Epithelial cell of prostate (primary cell): ENCODE measurements at regions not wholly inside any gene's neighbourhood (a gene's known extent, or its start where the extent isn't known, plus 50 kb on each side); places are given as distances from the start of the nearest gene placed in this dataset.

ENCODE experiments used
- DNase-seq: peaks from one replicate; pipeline ENCODE4 v3.0.0-alpha.2; 2011; ENCODE audit warnings: low read depth, low spot score
- H3K27ac ChIP-seq: fragments of 450-650 bp; 2 replicates; pipeline ENCODE4 v1.5.1; 2017; ENCODE audit warnings: mild to moderate bottlenecking

DNA sequence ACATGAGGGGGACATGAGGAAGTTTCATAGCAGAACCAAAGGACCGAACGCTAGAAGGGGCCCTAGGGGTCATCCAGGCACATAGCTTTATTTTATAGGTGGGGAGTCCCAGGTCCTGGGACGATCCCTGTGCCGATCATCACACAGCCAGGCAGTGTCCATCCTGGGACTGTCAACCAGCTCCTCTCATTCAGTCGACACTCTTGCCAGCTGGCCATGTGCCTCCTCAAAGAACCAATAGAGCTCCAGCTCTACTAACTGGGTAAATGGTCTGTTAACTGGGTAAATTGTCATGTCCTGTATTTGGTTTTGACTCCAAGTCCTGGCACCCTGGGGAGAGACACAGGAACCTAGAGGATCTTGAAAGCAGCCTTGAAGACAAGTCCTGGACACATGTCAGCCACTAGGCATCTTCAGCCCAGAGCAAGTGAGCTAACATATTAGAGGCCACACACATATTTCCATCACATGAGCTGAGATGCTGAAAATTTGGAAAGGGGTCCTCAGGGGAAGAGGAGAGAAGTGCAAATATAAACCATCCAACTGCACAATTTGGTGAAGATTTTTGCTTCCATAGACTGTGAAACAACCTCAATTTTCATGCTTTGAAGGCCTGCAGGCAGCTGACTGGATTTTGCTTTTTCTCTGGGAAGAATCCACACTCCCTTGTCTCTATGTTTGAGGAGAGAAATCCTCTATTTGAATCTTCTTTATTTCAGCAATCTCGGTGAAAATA lies 361.1 kb upstream of the SLC14A2 start:
- DNase-seq, result no peak
- H3K27ac ChIP-seq, result no peak overlapping the region

DNA sequence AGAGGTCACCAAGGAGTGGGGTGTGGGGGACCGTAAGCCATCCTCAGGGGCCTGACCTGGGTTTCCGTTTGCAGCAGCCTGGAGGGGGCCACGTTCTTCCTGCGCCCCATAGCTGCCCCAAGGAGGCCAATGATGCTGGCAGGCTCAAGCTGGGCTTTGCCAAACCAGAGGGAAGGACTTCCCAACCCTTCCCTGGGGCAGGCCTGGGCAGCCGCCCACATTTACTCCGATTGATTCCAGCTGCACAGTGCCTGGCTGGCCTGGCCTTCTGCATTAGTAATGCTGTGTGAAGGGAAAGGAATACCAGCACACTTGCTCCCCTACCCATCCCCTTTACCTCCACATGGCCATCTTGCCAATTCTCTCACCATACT lies 360.6 kb upstream of the SLC14A2 start:
- DNase-seq, result no peak
- no peak overlapping the region for H3K27ac ChIP-seq

DNA sequence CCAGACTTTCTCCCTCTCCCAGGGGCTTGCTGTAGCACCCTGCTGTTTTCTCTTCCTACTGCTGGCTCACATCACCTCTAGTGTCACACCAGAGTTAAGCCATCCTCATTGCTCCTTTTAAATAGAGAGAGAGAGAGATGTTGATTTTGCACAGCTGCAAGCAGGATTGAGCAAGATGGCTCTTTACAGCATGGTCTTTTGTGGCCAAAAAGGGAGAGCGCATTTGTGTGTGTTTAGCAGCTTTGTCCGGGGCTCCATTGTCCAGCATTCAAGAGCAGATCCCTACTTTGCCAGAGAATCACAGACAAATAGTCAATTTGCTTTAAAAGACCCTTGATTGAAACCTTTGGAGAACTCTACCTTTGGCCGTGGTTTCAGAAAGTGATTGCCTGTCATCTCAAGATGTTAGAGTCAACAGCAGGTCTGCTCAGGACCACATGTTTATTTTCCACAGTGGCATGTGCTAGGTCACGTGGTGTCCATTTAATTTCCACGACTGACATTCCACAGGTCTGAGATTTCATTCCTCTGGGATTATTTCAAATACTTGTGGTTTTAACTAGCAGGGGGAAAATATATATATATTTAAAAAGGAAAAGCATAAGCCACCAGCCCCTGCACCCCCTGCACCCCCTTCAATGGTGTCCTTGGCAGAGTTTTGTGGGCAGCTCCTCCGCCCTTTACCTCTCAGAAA lies 359.9 kb upstream of the SLC14A2 start:
- H3K27ac ChIP-seq, result no peak overlapping the region
- DNase-seq, result no peak

DNA sequence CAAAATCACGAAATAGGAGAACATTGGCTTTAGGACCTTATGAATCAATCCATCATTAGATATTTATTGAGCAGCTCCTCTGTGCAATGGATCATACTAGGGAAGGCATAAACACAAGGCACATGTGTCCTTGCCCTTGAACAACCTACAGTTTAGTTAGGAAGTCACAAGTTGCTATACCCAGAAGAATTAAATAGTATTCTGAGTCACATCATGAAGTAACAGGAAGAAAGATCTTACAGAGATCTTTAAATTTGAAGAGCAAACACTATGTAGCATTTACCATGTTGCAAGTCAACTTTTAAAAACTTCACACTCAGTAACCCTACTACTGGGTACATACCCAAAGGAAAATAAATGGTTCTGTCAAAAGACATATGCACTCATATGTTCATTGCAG lies 355.2 kb upstream of the SLC14A2 start:
- no peak for DNase-seq
- no peak overlapping the region for H3K27ac ChIP-seq

DNA sequence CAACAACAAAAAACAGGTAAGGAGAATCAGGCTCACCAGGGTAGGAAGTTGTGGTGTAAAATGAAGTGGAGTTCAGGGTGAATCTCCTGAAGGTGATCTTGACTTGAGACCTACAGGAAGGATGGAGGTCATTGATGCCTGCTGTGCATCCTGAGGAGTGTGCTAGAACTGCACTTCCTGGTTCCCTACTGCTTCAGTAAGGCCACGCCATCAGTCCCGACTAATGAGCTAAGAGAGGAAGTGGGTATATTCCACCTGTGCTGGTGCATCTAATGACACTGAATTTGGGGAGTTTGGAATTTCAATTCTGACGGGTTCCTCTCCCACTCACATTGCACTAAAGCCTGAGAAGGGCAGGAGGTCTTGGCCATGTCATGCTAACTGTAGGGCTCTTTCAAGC lies 349.3 kb upstream of the SLC14A2 start:
- no peak for DNase-seq
- H3K27ac ChIP-seq, result no peak overlapping the region

DNA sequence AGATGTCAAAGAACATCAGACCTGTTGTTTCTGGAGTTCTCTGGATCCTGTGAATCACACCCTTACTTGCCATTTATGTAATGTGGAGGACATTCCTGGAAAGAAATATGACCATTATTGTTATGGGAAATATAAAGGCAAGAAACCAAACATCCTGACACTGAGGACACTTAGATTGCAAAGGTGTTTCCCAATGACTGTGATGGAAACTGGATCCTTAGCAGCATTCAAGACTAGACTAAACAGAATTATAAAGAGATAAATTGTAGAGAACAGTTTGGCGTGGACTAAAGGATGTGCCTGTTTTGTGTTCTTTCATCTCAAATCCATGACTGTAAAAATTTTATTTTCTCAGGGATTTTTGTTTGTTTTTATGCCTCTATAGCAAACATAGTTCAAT lies 347.7 kb upstream of the SLC14A2 start:
- no peak for DNase-seq
- H3K27ac ChIP-seq, result no peak overlapping the region

DNA sequence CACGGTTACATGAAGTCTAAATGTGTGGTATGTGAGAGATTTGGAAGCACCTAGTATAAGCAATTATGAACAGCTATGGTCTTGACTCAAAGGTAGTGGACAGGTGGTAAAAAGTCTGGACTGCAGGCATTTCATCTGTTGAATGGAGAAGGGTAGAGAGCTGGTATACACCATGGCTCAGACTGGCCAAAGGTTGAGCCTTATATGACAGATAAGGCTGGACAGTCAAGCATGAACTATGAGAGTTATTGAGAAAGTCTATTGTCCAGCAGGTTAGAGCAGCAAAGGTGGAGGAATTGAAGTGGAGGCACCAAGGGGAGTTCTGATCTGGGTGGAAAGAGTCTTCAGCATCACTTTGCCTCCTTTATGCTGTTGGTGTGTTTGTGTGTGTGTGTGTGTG lies 346.7 kb upstream of the SLC14A2 start:
- no peak overlapping the region for H3K27ac ChIP-seq
- DNase-seq, result no peak

DNA sequence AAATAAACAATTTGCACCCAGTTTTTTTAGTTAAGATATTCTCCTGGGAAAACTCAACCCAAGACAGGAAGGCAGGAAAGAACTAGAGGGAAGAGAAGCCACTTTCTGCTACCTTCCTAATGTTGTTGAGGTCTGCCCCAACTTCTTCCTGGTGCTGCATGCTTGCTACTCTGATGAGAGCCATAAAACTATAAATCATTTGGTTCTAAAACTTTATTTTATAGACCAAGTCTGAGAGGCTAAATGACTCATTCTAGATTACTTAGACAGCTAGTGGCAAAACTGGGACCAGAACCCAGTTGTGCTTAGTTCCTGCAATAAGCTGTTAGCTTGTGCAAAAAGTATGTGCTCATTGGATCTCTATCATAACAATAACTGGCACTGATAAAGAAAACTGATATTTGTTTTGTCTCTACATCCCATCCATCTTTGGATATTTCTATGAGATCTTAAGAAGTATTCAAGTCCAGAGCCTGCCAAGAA lies 344.9 kb upstream of the SLC14A2 start:
- no peak overlapping the region for H3K27ac ChIP-seq
- DNase-seq, result no peak

DNA sequence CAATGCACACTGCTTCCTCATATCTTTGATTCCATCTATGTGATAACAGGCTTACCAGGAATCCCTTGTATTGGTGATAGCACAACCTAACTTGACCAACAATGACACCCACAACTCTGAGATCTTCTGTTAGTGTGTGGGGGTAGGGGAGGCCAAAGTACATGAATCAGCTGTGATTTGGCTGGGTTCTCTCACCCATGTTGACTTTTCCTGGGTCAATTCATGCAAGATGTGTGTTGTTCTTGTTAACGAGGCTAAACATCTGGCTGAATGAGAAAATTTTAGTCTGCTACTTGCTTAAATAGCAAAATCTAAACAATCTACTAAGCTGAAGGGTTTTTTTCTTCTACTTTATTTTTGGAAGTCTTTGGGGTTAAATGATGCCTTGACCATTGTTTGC lies 341.2 kb upstream of the SLC14A2 start:
- H3K27ac ChIP-seq, result no peak overlapping the region
- no peak for DNase-seq

DNA sequence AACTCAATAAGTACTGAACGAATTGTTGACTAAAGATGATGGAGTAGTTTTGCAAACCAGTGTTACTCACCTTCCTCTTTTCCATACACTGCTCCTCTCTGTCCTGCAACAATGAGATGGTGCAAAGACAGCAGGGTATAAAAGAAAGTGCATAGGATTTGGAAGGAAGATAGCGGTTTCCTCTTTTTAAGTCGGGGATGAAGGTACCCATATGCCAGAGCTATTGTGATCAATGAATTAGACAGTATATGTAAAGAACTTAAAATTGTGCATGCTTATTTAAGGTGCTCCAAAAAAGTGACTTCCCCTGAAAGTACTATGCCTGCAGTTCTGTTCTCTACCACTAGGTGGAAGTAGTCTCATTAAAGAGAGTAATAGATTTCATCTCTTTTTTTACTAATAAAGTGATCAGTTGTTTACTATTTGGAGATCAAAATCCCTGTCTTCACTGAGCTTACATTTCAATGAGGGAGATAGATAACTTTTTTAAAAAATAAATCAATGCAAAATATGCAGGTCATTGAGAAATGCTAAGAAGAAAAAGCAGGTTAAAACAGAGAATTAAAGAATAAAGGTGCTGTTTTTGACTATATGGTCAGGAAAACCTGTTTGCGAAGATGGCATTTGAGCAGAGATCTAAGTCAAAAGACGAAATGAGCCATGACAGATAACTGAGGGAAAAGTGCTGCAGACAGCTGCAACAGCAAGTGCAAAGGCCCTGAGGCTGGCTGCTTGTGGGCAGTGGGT lies 339.7 kb upstream of the SLC14A2 start:
- no peak overlapping the region for H3K27ac ChIP-seq
- no peak for DNase-seq

DNA sequence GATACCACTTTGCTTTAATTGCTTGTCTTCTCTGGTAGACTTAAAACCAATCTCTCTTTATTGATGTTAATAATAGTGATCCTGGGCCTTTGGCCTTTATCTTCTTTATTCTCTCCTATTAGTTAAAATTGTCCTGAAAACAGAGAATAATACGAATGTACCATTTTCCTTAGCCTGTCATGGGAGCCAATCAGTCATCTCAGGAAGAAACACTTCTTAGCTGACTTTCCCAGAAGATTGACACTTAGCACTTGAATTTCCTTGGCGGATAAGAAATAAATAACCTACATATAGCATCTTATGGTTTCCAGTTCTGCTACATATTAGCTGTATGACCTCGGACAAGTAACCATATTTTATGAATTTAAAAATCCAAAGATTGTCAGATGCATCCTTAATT lies 338.4 kb upstream of the SLC14A2 start:
- no peak overlapping the region for H3K27ac ChIP-seq
- DNase-seq, result no peak

DNA sequence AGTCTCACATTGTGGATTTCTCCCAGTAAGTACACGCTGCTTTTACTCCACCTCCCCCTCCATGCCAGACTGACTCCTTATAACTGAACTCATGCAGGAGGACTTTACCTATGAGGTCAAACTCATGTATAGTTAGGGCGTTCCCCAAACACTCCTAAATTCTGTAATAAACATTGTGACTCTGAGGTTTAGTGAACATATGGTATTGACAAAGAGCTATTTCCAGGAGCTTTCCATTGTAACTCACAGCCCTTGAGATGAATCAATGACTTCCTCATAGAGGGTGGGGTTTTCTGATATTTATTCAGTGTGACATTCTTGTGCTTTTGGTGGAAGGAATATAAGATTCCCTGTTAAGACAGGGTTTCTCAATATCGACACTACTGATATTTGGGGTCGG lies 337.4 kb upstream of the SLC14A2 start:
- no peak for DNase-seq

DNA sequence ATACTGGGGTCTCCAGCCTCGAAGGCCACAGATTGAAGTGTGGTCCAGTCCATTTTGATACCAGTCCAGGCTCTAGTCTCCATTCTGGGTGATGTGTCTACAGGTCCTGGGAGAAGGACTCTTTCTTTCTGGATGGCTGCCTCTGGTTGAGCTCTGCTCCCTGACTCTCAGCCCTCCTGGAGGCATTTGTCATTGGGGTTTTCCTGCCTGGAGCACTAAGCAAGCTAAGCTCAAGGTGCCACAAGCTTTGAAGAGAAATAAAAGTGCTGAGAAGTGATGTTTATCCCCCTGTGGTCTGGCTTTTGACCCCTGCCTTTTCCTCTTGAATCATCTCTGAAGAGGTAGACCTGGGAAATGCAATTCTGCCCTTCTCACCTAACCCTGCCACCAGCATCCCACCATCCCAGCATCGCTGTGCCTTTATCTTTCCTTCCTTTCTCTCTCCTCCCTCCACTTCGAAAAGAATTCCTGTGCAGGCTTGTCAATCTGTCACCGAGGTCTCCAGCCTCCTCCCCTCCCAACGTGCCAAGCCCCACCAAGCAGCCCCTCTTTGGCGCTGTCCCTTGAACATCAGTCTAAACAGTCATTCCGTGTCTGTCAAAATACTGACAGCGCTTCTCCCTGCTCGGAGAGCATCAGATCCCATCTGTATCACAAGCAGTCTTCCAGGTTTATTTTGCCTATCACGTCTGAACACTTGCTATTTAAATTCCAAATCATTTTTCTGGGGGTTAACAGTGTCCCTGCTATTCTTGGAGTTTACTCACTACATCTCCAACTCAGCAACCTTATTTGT lies 334.6 kb upstream of the SLC14A2 start:
- no peak for DNase-seq
- H3K27ac ChIP-seq, result no peak overlapping the region

More for the DNA sequence above, 337.4 kb upstream of the SLC14A2 start:
- H3K27ac ChIP-seq, result no peak overlapping the region

DNA sequence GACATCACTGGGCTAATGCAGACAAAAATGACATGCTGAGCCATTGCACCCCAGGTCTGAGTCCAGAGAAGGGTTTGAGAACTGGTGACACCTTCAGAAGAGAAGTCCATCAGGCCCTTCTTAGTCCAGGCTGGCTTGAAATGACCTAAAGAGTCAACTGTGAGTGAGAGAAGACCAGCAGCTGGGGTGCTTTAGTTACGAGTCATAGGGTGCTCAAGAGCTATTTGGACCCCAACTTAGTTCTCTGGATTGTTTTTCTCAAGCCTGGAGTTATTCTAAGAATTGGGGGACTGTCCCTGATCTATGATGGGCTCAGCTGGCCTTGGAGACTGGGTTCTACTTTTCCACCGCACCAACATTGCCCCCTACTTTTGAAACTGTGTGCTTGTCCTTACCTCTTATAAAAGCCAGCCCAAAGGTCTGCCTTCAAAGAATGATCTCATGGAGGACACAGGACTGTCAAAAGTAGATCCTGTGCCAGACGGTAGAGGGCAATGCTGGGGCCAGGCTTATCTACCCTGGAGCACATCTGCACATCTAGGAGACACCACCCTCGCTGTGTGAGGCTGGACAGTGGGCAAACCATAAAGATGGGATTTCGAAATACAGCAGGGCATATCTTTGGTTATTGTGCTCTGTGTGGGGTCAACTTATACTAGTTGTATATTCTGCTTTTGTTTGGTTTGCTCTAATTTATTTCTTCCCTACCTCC lies 333.0 kb upstream of the SLC14A2 start:
- H3K27ac ChIP-seq, result no peak overlapping the region
- no peak for DNase-seq

DNA sequence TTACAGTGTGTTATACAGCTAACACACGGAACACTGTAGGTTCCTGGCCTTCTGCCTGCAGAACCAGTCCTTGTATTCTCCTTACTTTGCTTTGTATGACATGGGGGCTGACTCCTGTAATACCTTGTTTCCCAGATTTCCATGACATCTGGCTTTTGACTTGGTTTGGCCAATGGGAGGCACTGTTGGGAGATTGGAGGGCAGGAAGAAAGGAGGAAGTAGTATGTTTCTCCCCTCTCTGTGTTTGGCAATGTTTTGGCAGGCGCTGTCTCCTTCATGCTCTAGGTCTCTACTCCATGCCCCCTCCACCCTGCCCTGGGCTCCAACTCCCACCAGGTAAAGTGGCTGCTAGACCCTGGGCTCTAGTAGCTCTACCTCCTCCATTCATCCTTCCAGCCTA lies 331.1 kb upstream of the SLC14A2 start:
- no peak overlapping the region for H3K27ac ChIP-seq
- DNase-seq, result no peak

DNA sequence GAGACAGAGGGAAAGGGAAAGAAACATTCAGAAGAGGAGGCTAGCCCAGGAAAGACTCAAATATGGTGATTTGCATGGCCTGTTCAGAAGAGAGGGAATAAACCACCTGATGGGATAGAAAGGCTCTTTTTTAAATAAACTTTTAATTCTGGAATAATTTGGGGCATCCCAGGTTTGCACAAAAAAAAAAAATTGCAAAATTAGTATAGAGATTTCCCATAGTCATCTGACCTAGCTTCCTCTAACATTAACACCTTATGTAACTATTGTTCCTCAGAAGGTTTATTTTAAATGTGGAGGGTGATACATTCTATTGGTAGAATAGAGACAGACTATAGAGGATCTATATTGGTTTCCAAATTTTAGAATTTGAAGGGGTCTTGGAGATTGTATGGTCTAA lies 330.4 kb upstream of the SLC14A2 start:
- DNase-seq, result no peak
- no peak overlapping the region for H3K27ac ChIP-seq

DNA sequence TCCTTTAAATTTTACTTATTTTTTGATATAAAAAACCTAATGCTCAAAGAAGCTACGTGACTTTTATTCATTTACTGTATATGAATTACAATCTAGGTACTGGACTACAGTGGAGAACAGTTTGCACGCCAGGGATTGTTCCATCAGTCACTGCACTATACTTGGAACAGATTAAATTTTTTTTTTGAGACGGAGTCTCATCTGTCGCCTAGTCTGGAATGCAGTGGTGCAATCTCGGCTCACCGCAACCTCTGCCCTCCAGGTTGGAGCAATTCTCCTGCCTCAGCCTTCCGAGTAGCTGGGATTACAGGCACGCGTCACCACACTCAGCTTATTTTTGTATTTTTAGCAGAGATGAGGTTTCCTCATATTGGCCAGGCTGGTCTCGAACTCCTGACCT lies 330.0 kb upstream of the SLC14A2 start:
- H3K27ac ChIP-seq, result no peak overlapping the region
- no peak for DNase-seq

DNA sequence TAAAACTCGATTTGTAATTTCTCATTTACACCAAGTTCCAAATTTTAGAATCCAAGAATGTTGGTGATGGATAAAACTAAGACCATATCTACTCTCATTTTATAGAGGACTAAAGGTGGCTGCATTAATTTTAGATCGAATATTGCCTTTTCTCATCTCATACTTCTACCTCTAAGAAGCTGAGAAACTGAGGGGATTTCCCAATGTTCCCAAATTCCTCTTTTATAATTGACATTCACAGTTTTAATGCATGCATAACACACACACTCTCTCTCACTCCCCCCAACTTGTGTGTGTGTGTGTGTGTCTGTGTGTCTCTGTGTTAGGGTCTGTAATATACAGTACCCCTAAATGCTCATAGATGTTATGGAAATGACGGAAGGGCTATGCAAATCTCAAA lies 328.8 kb upstream of the SLC14A2 start:
- no peak for DNase-seq
- H3K27ac ChIP-seq, result no peak overlapping the region

DNA sequence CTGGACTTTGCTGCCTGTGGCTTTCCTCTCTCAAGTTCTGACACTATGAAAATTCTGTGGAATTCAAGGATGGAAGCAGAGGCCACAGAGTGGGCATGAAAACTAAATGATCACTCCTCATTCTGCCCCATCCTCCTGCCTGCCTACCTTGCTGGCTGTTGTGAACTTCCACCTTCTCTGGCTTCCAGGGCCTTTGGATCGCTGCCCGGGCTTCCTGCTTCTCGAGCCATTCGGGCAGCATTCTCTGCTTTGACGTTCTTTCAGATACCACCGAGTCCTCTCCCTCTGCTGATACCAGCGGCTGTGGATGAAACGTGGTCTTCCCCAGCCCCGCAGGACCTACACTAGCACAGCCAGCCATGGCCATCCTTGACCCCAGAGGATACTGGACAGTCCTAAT lies 327.7 kb upstream of the SLC14A2 start:
- no peak for DNase-seq

DNA sequence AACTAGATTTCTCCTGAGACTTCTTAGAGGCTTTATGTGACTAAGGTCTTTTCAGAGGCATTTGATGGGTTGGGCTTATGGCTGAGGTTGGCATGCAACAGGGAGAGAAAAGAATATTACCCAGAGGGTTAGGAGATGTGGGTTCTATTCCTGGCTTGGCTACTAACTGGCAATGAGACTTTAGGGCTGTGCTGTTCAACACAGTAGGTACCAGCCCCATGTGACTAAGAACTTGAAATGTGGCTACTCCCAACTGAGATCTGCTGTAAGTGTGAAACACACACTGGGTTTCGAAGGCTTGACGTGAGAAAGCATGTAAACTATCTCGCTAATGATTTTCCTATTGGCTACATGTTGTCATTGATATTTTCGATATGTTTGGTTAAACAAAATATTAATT lies 324.9 kb upstream of the SLC14A2 start:
- H3K27ac ChIP-seq, result no peak overlapping the region
- DNase-seq, result no peak

More for the DNA sequence above, 327.7 kb upstream of the SLC14A2 start:
- H3K27ac ChIP-seq, result no peak overlapping the region
